ENCODE measurements at regions not wholly inside any gene's neighbourhood (a gene's known extent, or its start where the extent isn't known, plus 50 kb on each side); places are given as distances from the start of the nearest gene placed in this dataset.

DNA sequence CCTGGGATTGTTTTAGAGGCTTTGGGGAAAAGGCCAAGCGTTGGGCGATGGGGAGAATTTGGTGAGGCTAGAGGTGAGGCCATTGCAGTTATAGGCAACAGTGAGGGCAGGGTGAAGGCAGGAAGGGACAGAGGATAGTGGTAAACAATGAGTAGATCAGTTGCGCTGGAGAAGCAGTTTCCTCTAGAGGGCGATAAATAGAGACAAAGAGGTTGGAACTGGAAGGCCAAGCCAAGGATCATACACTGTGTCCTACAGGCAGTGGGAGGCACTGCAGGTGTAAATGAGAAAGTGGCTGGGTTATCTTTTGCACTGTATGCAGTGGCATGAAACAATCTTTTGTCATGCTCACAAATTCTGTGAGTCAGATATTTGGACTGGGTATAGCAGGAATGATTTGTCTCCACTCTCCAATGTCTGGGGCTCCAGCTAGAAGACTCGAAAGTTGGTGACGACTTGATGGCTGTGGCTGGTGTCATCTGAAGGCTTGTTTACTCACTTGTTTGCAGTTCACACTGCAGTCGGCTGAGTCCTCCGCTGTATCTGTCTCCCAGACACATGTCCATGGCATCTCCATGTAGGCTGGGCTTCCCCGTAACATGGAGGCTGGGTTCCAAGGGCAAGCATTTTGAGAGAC, 82.1 kb downstream of the TNP1 start:
- TF ChIP-seq CTCF (IDR thresholded peaks at IDR 0.05) (peak; percentile 37 to 52), EP300 (IDR thresholded peaks at IDR 0.05) (no peak), POLR2AphosphoS5 (IDR thresholded peaks at IDR 0.05) (no peak)
